ENCODE measurements at regions not wholly inside any gene's neighbourhood (a gene's known extent, or its start where the extent isn't known, plus 50 kb on each side); places are given as distances from the start of the nearest gene placed in this dataset.

DNA sequence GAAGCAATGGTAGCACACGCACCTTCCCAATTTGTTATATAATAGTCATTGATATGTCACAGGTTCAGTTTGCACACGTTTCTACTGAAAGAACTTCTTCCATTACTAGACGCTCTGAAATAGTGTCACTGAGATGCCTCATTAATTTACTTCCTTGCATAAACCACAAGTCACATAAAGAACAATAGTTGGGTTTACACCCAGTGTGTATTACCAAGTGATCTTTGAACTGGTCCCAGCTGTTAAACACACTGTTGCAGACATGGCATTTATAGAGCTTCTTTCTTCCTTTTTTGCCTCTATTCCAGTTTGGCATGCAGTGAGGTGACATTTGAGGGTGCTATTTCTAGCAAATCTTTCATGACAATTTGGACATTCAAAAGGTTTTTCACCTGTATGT lies 245.3 kb downstream of the EPM2A start:
- CTCF ChIA-PET = no interaction called here

DNA sequence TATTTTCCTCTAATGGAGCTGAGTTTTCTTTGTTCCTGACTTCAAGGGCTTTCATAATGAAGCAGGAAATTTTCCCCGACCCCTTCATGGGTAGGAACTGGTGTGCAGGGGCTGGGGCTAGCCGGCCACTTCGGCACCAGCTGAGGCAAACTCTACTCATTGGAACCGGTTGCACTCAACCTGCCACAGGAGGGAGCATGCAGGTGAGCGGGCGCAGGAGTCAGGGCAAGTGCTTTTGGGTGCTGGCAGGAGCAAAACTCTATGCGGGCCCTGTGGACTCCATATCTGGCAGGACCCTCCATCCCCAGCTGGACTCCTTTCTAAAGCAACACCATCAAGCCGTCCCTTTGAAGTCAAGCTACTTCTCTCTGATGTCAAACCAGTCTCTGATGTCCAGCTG lies 244.2 kb downstream of the EPM2A start:
- CTCF ChIA-PET = no interaction called here
- no peak for ATAC-seq
- no peak for DNase-seq
- H3K27me3 Mint-ChIP-seq = no peaks in the 10 kb centered on the region
- H3K27ac Mint-ChIP-seq = no peak overlapping the region
- no peaks in the 10 kb centered on the region for H3K36me3 Mint-ChIP-seq
- peaks cover 4% of the 10 kb centered on the region for H3K9me3 Mint-ChIP-seq (ENCODE audit: low read depth)
- no peaks in the 10 kb centered on the region for H3K4me1 Mint-ChIP-seq
- H3K4me3 Mint-ChIP-seq = no peak overlapping the region

More for the DNA sequence above, 245.3 kb downstream of the EPM2A start:
- H3K9me3 Mint-ChIP-seq (ENCODE audit: low read depth) = peaks cover 4% of the 10 kb centered on the region
- H3K36me3 Mint-ChIP-seq = no peaks in the 10 kb centered on the region
- no peaks in the 10 kb centered on the region for H3K27me3 Mint-ChIP-seq
- H3K4me1 Mint-ChIP-seq = no peaks in the 10 kb centered on the region
- no peak overlapping the region for H3K27ac Mint-ChIP-seq
- no peak overlapping the region for H3K4me3 Mint-ChIP-seq
- no peak for ATAC-seq
- DNase-seq = no peak

GRCh38 chr6:145497006-145497405 lies 238.3 kb downstream of the EPM2A start:
- no peaks in the 10 kb centered on the region for H3K36me3 Mint-ChIP-seq
- H3K4me1 Mint-ChIP-seq = no peaks in the 10 kb centered on the region
- no peak overlapping the region for H3K4me3 Mint-ChIP-seq
- H3K9me3 Mint-ChIP-seq (ENCODE audit: low read depth) = peaks cover under 1% of the 10 kb centered on the region
- DNase-seq (no peak), ATAC-seq (no peak)
- H3K27ac Mint-ChIP-seq = no peak overlapping the region
- CTCF ChIA-PET = interaction anchor here (1.5 kb wide), 1 partner anchor 13 kb away, joined by 3 read pairs; no protein-coding TSS in a partner anchor
- no peaks in the 10 kb centered on the region for H3K27me3 Mint-ChIP-seq

DNA sequence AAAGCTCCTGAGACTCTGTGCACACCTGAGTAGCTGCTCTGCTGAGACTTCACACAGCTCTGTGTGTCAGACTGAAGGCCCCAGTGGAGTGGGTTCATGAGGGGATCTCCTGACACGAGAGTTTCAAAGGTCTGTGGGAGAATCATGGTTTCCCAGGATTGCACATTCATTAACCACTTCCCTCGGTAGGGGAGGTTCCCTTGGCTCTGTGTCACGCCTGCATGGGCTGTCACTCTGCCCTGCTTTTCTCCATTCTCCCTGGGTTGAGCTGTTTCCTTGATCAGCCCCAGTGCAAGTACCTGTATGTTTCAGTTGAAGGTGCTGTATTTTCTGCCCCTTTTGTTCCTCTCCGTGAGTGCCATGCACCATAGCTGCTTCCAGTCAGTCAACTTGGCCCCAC lies 236.9 kb downstream of the EPM2A start:
- Mint-ChIP-seq H3K4me3 (no peak overlapping the region), H3K36me3 (no peaks in the 10 kb centered on the region), H3K27ac (no peak overlapping the region), H3K9me3 (ENCODE audit: low read depth) (no peaks in the 10 kb centered on the region), H3K27me3 (no peaks in the 10 kb centered on the region), H3K4me1 (no peaks in the 10 kb centered on the region)
- DNase-seq (no peak), ATAC-seq (no peak)
- CTCF ChIA-PET = no interaction called here

- no peak for DNase-seq
- CTCF ChIA-PET = no interaction called here
- Mint-ChIP-seq H3K4me1 (no peaks in the 10 kb centered on the region), H3K27ac (no peak overlapping the region), H3K4me3 (no peak overlapping the region), H3K9me3 (ENCODE audit: low read depth) (no peaks in the 10 kb centered on the region), H3K27me3 (no peaks in the 10 kb centered on the region), H3K36me3 (no peaks in the 10 kb centered on the region)
- ATAC-seq = no peak
Measured at GRCh38 chr6:145502416-145502815, 232.9 kb downstream of the EPM2A start.

DNA sequence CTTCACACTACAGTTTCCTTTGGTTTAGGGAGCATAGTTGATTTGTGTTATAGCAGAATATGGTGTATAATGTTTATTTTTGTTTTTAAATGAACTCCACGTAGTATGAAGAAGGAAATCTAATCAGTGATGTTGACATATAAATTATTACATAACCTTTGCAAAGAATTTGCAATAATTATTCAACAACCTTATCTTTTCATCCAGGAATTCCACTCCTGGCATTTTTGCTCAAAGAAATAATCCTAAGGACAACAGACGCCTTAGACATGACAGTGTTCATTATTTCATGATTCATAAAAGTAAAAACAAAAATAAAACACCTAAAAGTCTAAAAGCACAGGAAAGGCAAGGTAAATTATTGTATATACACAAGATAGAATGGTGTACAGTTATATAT lies 229.2 kb downstream of the EPM2A start:
- CTCF ChIA-PET = no interaction called here

GRCh38 chr6:145506565-145506964 lies 228.8 kb downstream of the EPM2A start:
- H3K4me3 Mint-ChIP-seq = no peak overlapping the region
- no peaks in the 10 kb centered on the region for H3K4me1 Mint-ChIP-seq
- H3K9me3 Mint-ChIP-seq (ENCODE audit: low read depth) = no peaks in the 10 kb centered on the region
- H3K27me3 Mint-ChIP-seq = no peaks in the 10 kb centered on the region
- ATAC-seq = no peak
- H3K27ac Mint-ChIP-seq = no peak overlapping the region
- CTCF ChIA-PET = no interaction called here
- no peaks in the 10 kb centered on the region for H3K36me3 Mint-ChIP-seq
- no peak for DNase-seq

More for the DNA sequence above, 229.2 kb downstream of the EPM2A start:
- DNase-seq = no peak
- H3K27ac Mint-ChIP-seq = no peak overlapping the region
- no peaks in the 10 kb centered on the region for H3K4me1 Mint-ChIP-seq
- no peaks in the 10 kb centered on the region for H3K27me3 Mint-ChIP-seq
- ATAC-seq = no peak
- H3K36me3 Mint-ChIP-seq = no peaks in the 10 kb centered on the region
- no peak overlapping the region for H3K4me3 Mint-ChIP-seq
- H3K9me3 Mint-ChIP-seq (ENCODE audit: low read depth) = no peaks in the 10 kb centered on the region

- no peak for DNase-seq
- Mint-ChIP-seq H3K27ac (no peak overlapping the region), H3K9me3 (ENCODE audit: low read depth) (peaks cover 2% of the 10 kb centered on the region), H3K4me3 (no peak overlapping the region), H3K4me1 (no peaks in the 10 kb centered on the region), H3K27me3 (no peaks in the 10 kb centered on the region), H3K36me3 (no peaks in the 10 kb centered on the region)
- CTCF ChIA-PET = no interaction called here
- no peak for ATAC-seq
Measured at GRCh38 chr6:145507239-145507638, 228.1 kb downstream of the EPM2A start.

- no peaks in the 10 kb centered on the region for H3K27me3 Mint-ChIP-seq
- CTCF ChIA-PET = no interaction called here
- H3K27ac Mint-ChIP-seq = no peak overlapping the region
- DNase-seq (no peak), ATAC-seq (no peak)
- H3K36me3 Mint-ChIP-seq = no peaks in the 10 kb centered on the region
- no peak overlapping the region for H3K4me3 Mint-ChIP-seq
- H3K4me1 Mint-ChIP-seq = no peaks in the 10 kb centered on the region
- H3K9me3 Mint-ChIP-seq (ENCODE audit: low read depth) = peaks cover 2% of the 10 kb centered on the region
Measured at GRCh38 chr6:145508107-145508506, 227.2 kb downstream of the EPM2A start.

- CTCF ChIA-PET = no interaction called here
- Mint-ChIP-seq H3K4me3 (no peak overlapping the region), H3K9me3 (ENCODE audit: low read depth) (peaks cover 2% of the 10 kb centered on the region), H3K27ac (no peak overlapping the region), H3K4me1 (no peaks in the 10 kb centered on the region), H3K36me3 (no peaks in the 10 kb centered on the region), H3K27me3 (no peaks in the 10 kb centered on the region)
- DNase-seq = no peak
- ATAC-seq = no peak
Measured at GRCh38 chr6:145517492-145517891, 217.8 kb downstream of the EPM2A start.

- no peak for DNase-seq
- ATAC-seq = no peak
- H3K4me3 Mint-ChIP-seq = no peak overlapping the region
- H3K36me3 Mint-ChIP-seq = no peaks in the 10 kb centered on the region
- H3K27me3 Mint-ChIP-seq = peaks cover 2% of the 10 kb centered on the region
- H3K9me3 Mint-ChIP-seq (ENCODE audit: low read depth) = no peaks in the 10 kb centered on the region
- CTCF ChIA-PET = no interaction called here
- H3K4me1 Mint-ChIP-seq = no peaks in the 10 kb centered on the region
- no peak overlapping the region for H3K27ac Mint-ChIP-seq
Measured at GRCh38 chr6:145525038-145525437, 210.3 kb downstream of the EPM2A start.

DNA sequence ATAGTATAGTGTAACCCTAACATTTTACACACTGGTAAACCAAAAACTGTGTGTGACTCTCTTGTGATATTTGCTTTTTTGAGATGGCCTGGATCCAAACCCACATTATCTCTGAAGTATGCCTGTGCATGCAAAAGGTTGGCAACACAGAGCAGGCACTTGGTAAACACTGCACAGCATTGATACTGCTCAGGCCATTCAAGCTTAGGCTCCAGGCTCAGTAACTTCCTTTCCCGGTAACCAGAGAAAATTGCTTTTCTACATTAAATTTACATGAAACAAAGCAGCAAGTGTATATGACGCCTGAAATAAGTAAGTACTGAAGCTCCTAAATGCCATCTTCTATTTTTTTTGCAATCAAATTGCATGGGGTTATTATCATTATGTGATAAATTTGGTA lies 205.7 kb downstream of the EPM2A start:
- DNase-seq (no peak), ATAC-seq (no peak)
- CTCF ChIA-PET = no interaction called here
- Mint-ChIP-seq H3K27me3 (peaks cover 2% of the 10 kb centered on the region), H3K4me1 (no peaks in the 10 kb centered on the region), H3K27ac (no peak overlapping the region), H3K9me3 (ENCODE audit: low read depth) (no peaks in the 10 kb centered on the region), H3K36me3 (no peaks in the 10 kb centered on the region), H3K4me3 (no peak overlapping the region)

- peaks cover 2% of the 10 kb centered on the region for H3K27me3 Mint-ChIP-seq
- no peaks in the 10 kb centered on the region for H3K36me3 Mint-ChIP-seq
Measured at GRCh38 chr6:145530454-145530853, 204.9 kb downstream of the EPM2A start.

GRCh38 chr6:145531032-145531431 lies 204.3 kb downstream of the EPM2A start:
- Mint-ChIP-seq H3K27ac (no peak overlapping the region), H3K9me3 (ENCODE audit: low read depth) (no peaks in the 10 kb centered on the region), H3K4me1 (no peaks in the 10 kb centered on the region), H3K36me3 (no peaks in the 10 kb centered on the region), H3K27me3 (peaks cover 2% of the 10 kb centered on the region), H3K4me3 (no peak overlapping the region)
- CTCF ChIA-PET = no interaction called here
- ATAC-seq (no peak), DNase-seq (no peak)

More at GRCh38 chr6:145530454-145530853, 204.9 kb downstream of the EPM2A start:
- no peak for ATAC-seq
- DNase-seq = no peak
- Mint-ChIP-seq H3K4me1 (no peaks in the 10 kb centered on the region), H3K27ac (no peak overlapping the region), H3K4me3 (no peak overlapping the region), H3K9me3 (ENCODE audit: low read depth) (no peaks in the 10 kb centered on the region)
- CTCF ChIA-PET = no interaction called here

- Mint-ChIP-seq H3K9me3 (ENCODE audit: low read depth) (no peaks in the 10 kb centered on the region), H3K4me3 (no peak overlapping the region), H3K27ac (no peak overlapping the region), H3K4me1 (no peaks in the 10 kb centered on the region), H3K27me3 (peaks cover 2% of the 10 kb centered on the region), H3K36me3 (no peaks in the 10 kb centered on the region)
- CTCF ChIA-PET = no interaction called here
- no peak for DNase-seq
- no peak for ATAC-seq
Measured at GRCh38 chr6:145531822-145532221, 203.5 kb downstream of the EPM2A start.
